Peyer's patch (tissue), 4 donors: ENCODE measurements at regions not wholly inside any gene's neighbourhood (a gene's known extent, or its start where the extent isn't known, plus 50 kb on each side); places are given as distances from the start of the nearest gene placed in this dataset.

ENCODE experiments used
- DNase-seq, 3 donors: peaks; one replicate each; pipeline ENCODE4 v3.0.0-alpha.2; 2017 to 2019
- H3K27ac ChIP-seq, 4 donors: fragments of 200-600 bp; sonication (generic); one replicate each; pipeline ENCODE4 v1.5.1; 2016 to 2019
- H3K27me3 ChIP-seq, 2 donors: fragments of 200-600 bp; sonication (generic); one replicate each; pipeline ENCODE4 v1.5.1; 2019
- H3K36me3 ChIP-seq, 3 donors: fragments of 200-600 bp; sonication (generic); one replicate each; pipeline ENCODE4 v1.5.1; 2016 to 2019
- H3K4me1 ChIP-seq, 4 donors: fragments of 200-600 bp; sonication (generic); one replicate each; pipeline ENCODE4 v1.5.1; 2016 to 2019
- H3K4me3 ChIP-seq, 4 donors: fragments of 200-600 bp; sonication (generic); 1 replicate in 3 of 4; 2 replicates in 1 of 4; pipeline ENCODE4 v1.5.1; 2016 to 2019; ENCODE audit warnings: mild to moderate bottlenecking in 1 of 4
- H3K9me3 ChIP-seq, 4 donors: fragments of 200-600 bp; sonication (generic); one replicate each; pipeline ENCODE4 v1.5.1; 2016 to 2019; ENCODE audit warnings: mild to moderate bottlenecking in 1 of 4
- CTCF ChIP-seq, 6 experiments: fragments of 450-650 bp in 4 of 6; fragments of 200-600 bp in 2 of 6; sonication (generic) in 1 of 6; IDR thresholded peaks; one replicate each; pipeline ENCODE4 v1.5.1; 2017 to 2019; ENCODE audit warnings: antibody characterized with exemption in 6 of 6, mild to moderate bottlenecking in 3 of 6, moderate library complexity in 1 of 6
- POLR2A ChIP-seq, 2 donors: fragments of 450-650 bp; IDR thresholded peaks; one replicate each; pipeline ENCODE4 v1.5.1; 2017; ENCODE audit warnings: antibody characterized with exemption in 2 of 2, mild to moderate bottlenecking in 2 of 2, moderate library complexity in 2 of 2

- TF ChIP-seq POLR2A (IDR thresholded peaks at IDR 0.05) (no peak), CTCF (IDR thresholded peaks at IDR 0.05) (no peak)
These were observed 71.8 kb upstream of the NOX3 start for GRCh38 chr6:155527443-155527842.

GRCh38 chr6:155523821-155524651, 68.4 kb upstream of the NOX3 start:
- no peak for DNase-seq
- no peak overlapping the region for H3K4me3 ChIP-seq
- H3K4me1 ChIP-seq = no peaks in the 10 kb centered on the region
- H3K36me3 ChIP-seq = no peaks in the 10 kb centered on the region
- no peaks in the 10 kb centered on the region for H3K27me3 ChIP-seq
- TF ChIP-seq CTCF (IDR thresholded peaks at IDR 0.05) (no peak), POLR2A (IDR thresholded peaks at IDR 0.05) (no peak)
- no peaks in the 10 kb centered on the region for H3K9me3 ChIP-seq
- no peak overlapping the region for H3K27ac ChIP-seq

More at GRCh38 chr6:155527443-155527842, 71.8 kb upstream of the NOX3 start:
- H3K4me3 ChIP-seq = no peak overlapping the region
- no peaks in the 10 kb centered on the region for H3K9me3 ChIP-seq
- no peak overlapping the region for H3K27ac ChIP-seq
- DNase-seq = no peak
- no peaks in the 10 kb centered on the region for H3K27me3 ChIP-seq
- no peaks in the 10 kb centered on the region for H3K36me3 ChIP-seq
- peaks cover 0 to 5% (median 0%) of the 10 kb centered on the region in 4 donors for H3K4me1 ChIP-seq

- Histone ChIP-seq H3K4me3 (no peak overlapping the region), H3K27ac (no peak overlapping the region), H3K27me3 (no peaks in the 10 kb centered on the region), H3K9me3 (no peaks in the 10 kb centered on the region), H3K36me3 (no peaks in the 10 kb centered on the region), H3K4me1 (no peaks in the 10 kb centered on the region)
- no peak for DNase-seq
- TF ChIP-seq CTCF (IDR thresholded peaks at IDR 0.05) (no peak), POLR2A (IDR thresholded peaks at IDR 0.05) (no peak)
These were observed 66.1 kb upstream of the NOX3 start for GRCh38 chr6:155521719-155522118.

- H3K27ac ChIP-seq = no peak overlapping the region
- no peaks in the 10 kb centered on the region for H3K27me3 ChIP-seq
- H3K36me3 ChIP-seq = no peaks in the 10 kb centered on the region
- no peaks in the 10 kb centered on the region for H3K4me1 ChIP-seq
- DNase-seq = no peak
- TF ChIP-seq CTCF (IDR thresholded peaks at IDR 0.05) (no peak), POLR2A (IDR thresholded peaks at IDR 0.05) (no peak)
- no peaks in the 10 kb centered on the region for H3K9me3 ChIP-seq
- H3K4me3 ChIP-seq = no peak overlapping the region
These were observed 64.4 kb upstream of the NOX3 start for GRCh38 chr6:155520078-155520477.

GRCh38 chr6:155519176-155519738, 63.6 kb upstream of the NOX3 start:
- no peaks in the 10 kb centered on the region for H3K4me1 ChIP-seq
- no peak overlapping the region for H3K4me3 ChIP-seq
- DNase-seq = no peak
- no peaks in the 10 kb centered on the region for H3K9me3 ChIP-seq
- H3K36me3 ChIP-seq = no peaks in the 10 kb centered on the region
- no peaks in the 10 kb centered on the region for H3K27me3 ChIP-seq
- no peak for TF ChIP-seq POLR2A (IDR thresholded peaks at IDR 0.05)
- TF ChIP-seq CTCF (IDR thresholded peaks at IDR 0.05) = no peak
- H3K27ac ChIP-seq = no peak overlapping the region
